GM19238 (cell line): ENCODE measurements at regions not wholly inside any gene's neighbourhood (a gene's known extent, or its start where the extent isn't known, plus 50 kb on each side); places are given as distances from the start of the nearest gene placed in this dataset.
"Not testable (repeated sequence)": the region's sequence is repeated elsewhere in the genome, so short reads cannot be mapped to it uniquely, and the experiment has no call there.

Source experiments
- DNase-seq: peaks from one replicate; pipeline ENCODE4 v3.0.0; 2011; ENCODE audit warnings: low spot score; ENCODE audit not compliant: insufficient read length

DNA sequence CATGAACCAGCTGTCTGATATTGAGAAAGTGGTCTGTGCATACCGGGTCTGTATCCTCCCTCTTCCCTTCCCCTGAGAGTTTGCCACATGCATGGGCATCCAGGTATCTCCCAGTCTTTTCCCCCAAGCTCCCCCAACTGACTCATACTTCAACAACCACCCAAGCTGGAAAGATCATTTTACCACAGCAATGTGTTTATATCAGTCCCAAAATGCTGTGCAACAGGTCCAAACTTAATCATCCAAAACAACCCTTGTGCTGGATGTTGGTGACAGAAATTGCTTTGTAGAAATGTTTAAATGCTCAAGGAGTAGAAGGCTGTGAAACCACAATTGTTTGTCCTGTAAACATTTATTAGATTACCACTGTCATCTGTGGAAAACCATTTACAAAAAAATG, 286.8 kb upstream of the KLF3 start:
- DNase-seq: no peak

DNA sequence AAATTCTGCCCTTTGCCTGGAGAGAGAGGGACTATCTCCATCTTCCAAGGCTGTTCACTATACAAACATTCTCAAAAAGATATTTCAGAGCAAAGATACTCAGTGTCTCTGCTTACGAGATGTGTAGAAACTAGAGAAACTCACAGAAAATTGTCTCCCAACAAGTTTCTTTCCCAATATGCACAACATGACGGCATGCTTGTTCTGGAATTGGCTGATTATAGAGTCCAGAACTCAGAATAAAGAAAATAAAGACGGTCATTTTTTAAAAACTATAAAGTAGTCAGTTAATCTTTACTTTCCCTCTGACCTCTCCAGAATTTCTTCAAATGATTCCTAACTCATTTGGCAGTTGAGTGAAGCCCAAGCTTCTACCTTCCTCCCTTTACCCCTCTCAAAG, 285.5 kb upstream of the KLF3 start:
- no peak for DNase-seq

DNA sequence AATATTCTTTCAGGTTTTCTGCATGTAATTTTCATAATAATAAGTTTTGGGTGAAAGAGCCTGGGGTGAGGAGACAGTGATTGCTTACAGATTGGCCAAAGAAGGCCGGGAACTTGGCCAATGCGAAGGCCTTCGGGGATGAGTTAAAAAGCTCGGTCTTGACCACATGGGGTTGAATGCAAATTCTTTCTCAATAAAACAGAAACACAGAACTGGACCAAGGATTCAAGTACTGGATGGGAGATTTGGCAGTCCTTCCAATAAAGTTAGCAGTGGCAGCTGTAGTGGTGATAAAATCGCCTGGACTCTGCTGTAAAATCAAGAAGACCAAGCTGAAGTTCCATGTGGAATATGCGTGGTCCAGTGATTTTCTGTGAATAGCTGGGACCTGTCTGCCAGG, 282.2 kb upstream of the KLF3 start:
- DNase-seq: no peak

DNA sequence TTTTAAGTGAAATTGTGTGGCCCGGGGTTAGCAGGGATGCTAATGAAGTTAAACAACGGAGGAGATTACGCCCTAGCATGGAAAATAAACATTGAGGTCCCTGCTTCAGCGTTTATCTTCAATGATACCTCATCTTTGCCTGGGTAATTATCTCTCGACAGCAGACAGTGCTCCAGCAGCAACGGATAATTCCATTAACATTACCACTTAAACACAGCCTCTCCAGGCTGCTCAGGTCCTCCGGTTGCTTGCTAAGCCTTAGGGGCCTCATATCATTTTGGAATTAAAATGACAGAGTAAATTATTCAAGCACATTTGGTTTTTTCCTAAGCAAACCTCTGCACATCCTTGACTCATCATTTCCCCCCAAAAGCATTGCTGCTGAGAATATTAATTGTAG, 281.5 kb upstream of the KLF3 start:
- DNase-seq: no peak

DNA sequence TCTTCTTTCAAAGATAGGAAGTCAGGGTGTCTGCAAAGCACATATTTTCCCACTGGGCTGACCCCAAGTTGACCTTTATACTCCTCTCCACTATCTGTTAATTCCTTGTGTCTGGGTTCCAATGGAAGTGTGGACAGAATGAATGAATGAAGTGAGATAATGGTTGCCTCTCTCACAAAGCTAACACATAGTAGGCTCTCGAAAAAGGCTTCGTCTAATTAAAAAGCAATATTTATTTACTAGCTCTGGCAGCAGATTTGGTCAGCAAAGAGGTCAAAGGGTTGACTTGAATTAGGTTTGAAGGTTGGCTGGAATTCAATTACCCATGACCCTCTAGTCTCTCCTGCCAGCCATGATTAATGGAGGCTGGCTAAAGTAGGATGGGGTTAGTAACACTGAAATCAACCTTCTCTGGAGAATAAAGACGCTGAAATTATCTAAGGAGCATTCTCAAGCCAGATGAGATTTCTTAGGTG, 280.3 kb upstream of the KLF3 start:
- no peak for DNase-seq

DNA sequence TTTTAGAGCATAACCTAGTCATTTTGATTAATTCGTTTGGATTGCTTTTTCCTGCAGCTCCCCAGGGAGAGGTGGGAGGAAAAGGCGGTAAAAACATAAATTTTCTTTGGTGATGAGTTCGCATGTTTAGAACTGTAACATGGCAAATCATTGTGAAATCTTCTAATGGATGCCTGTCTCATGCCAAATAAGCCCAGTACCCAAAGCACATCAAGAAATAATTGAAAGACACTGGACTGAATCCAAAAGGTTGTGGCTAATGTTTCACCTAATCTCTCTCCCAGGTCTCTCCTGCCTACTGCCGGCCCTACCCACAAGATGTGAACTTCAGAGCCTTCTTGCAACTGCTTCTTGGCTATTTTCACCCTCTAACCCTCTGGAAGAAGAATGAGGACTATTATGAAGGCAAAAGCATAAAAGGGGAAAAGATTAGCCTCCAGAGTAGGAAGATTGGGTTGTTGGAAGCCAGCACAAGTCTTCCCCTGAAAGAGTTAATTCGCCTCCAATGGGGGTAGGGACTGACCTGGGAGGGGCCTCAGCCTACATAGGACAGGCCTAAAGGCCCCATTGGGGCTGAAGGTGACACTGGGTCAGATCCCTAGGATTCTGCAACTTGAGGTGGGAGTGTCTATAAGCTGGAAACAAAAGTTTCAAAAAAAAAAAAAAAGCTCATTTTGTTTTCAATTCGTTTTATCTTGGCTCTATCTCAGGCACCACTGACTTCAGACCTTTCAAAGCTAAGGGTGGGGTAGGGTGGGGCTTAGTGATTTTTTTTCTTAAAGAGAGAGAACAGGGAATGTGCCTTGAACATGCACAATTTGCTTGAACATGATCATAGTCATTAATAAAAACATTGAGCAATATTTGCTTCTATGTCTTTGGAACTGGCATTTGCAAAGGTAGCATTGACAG, 278.6 kb upstream of the KLF3 start:
- no peak for DNase-seq

DNA sequence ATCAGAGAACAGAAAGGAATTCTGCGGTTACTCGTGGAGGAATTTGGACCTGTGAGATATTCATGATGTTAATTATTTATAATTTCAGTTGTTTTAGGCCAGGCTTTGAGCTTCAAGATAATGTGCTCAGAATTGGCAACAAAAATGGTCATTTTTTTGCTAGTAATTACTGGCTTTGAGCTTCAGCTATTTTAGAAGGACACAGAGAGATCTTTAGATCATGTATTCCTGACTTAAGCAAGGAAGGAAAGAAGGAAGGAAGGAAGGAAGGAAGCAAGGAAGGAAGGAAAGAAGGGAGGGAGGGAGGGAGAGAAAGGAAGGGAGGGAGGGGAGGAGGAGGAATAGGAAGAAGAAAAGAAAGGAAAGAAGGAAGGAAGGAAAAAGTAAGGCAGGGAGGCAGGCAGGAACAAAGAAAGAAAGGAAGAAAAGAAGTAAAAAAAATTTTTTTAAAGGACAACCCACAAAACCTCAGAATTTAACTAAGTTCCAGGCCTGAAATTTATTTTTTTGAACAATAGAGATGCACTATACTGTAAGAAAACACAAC, 277.9 kb upstream of the KLF3 start:
- no peak for DNase-seq

DNA sequence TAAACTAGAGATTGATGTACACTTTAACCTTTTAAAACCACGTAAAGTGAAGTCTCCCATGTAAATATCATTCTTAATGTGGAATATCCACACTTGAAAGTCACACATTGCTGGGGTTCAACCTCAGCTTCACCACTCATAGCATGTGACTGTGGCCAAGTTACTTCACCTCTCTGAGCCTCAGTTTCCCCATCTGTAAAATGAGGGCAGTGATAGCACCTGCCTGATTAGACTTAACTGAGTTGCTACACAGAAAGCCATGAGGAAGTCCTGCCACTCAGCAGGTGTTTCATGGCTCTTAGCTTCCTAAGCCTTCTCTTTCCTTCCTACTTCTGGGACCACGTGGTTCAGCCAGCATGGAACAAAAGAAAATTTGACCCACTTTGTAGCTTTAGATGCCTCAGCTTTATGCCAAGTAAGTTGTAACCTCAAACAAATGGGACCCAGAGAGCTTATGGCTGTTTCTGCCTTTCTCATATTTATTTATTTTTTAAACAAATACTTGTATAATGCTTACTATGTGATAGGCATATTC, 277.3 kb upstream of the KLF3 start:
- DNase-seq: no peak

DNA sequence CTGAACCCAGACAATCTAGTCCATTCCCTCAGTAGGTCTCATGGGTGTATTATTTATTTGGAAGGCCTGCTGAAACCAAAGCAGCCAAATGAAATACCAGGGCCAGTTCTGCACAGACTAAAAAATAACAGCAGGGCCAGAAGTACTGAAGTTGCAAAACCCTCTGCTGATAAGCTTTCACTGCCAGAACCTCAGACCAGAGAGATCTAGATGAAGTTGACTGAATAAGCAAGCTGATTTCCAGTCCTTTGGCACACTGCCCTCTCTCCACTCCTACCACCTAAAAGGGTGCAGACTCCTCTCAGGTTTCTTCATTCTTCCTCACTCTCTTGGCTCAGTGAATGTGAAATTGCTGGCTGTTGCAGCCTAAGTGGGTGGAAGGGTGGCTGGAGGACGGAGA, 276.7 kb upstream of the KLF3 start:
- DNase-seq: no peak

DNA sequence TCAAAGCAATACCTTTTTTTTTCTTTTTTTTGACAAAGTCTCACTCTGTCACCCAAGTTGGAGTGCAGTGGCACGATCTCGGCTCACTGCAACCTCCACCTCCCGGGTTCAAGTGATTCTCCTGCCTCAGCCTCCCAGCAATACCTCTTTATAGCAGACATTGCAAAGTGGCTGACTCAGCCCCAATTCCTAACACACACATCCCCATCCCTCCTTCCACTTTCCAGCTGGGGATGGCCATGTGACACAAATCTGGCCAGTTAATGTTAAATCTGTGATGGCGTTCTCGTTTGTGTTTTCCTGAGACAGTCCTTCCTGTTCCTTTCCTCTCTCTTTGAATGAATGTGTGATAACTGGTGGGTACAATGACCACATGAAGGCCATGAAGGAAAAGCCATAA, 276.2 kb upstream of the KLF3 start:
- DNase-seq: no peak

DNA sequence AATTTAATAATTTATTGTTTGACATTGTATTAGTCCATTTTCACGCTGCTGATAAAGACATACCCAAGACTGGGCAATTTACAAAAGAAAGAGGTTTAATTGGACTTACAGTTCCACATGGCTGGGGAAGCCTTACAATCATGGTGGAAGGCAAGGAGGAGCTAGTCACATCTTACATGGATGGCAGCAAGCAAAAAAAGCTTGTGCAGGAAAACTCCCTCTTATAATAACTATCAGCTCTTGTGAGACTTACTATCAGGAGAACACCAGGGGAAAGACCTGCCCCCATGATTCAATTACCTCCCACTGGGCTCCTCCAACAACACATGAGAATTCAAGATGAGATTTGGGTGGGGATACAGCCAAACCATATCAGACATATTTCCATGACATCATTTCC, 275.1 kb upstream of the KLF3 start:
- not testable (repeated sequence) for DNase-seq

DNA sequence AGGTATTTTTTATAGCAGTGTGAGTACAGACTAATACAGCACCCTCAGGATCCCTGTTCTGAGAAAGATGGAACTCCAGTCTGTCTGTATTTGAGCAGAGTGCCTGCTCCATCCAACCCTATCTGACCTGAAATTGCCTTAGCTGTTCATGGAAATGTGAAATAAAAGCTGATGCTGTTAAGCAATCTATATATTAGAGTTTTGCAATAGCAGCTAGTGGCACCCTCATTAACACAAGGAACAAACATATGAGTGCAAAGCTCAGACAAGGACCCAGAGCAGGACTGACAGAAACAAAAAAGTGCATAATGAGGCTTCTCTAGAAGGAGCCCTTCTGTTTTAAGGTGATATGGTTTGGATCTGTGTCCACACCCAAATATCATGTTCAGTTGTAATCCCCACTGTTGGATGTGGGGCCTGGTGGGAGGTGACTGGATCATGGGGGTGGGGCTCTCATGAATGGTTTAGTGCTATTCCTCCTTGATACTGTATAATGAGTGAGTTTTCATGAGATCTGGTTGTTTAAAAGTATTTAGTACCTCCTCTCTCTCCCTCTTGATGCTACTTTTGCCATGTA, 272.9 kb upstream of the KLF3 start:
- no peak for DNase-seq

DNA sequence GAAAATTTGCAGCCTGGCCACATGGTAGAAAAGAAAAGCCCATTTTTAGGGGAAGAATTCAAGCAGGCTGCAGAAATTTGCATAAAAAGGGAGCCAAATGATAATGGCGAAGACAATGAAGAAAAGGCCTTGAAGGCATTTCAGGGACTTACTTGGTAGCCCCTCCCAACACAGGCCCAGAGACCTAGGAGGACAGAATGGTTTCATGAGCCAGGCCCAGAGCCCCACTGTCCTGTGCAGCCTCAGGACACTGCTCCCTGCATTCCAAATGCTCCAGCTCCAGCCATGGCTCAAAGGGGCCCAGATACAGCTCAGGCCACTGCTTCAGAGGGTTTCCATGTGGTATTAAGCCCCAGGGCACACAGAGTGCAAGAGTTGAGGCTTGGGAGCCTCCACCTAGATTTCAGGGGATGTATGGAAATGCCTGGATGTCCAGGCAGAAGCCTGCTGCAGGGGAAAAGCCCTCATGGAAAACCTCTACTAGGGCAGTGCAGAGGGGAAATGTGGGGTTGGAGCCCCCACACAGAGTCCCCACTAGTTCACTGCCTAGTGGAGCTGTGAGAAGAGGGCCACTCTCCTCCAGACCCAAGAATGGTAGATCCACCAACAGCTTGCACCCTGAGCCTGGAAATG, 271.7 kb upstream of the KLF3 start:
- no peak for DNase-seq

DNA sequence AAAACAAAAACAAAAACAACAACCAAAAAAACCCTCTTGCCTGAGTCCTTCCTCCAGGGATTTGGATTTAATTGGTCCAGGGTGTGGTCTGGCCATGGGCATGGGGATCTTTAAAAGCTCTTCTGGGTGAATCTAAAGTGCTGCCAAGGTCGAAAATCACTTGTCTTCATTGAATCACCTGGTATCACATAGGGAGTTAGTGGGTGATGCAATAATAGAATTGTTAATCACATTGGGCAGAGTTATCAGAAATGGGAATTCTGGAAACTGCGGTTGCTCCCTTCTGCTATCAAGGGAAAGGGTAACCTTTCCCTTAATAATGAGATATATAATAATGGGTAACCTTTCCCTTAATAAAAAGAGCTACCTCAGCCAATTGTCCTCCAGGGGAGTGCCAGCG, 267.9 kb upstream of the KLF3 start:
- no peak for DNase-seq

DNA sequence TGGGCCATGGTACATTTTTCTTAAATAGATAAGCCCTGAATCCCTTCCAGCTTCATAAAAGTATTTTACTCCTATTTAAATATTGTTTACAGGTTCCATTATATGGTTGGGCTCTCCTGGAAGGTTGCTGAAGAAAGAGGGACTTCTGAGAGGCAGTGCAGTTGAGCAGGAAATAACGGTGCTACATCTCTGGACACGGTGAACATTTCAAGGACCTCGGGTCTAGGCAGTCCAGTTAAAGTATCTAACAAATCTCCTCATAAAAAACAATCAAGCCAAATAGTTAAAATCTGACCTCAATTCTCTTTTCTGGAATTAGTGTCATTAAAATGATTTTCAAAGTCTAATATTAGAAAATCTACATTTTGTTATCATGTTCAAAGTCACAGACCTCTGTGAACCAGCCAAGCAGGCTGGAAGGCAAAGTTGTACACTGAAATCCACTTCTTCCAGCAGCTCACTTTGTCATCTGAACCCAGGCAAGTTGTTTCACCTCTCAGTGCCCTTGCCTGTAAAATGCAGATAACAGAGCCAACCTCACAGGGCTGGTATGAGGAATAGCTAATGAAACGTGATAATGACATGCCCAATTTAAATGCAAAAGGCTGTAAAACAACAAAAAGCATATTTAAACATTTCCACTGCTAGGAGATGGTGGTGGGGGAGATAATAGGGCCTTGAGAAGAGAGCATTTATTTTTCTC, 267.0 kb upstream of the KLF3 start:
- no peak for DNase-seq

DNA sequence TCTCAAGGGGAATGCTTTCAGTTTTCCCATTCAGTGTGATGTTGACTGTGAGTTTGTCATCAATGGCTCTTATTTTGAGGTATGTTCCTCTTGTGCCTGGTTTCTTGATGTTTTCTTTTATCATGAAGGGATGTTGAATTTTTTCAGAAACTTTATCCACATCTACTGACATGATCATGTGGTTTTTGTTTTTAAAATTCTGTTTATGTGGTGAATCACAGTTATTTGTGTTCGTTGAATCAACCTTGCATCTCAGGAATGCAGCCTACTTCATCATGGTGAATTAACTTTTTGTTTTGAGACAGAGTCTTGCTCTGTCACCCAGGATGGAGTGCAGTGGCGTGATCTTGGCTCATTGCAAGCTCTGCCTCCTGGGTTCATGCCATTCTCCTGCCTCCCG, 263.1 kb upstream of the KLF3 start:
- no peak for DNase-seq

DNA sequence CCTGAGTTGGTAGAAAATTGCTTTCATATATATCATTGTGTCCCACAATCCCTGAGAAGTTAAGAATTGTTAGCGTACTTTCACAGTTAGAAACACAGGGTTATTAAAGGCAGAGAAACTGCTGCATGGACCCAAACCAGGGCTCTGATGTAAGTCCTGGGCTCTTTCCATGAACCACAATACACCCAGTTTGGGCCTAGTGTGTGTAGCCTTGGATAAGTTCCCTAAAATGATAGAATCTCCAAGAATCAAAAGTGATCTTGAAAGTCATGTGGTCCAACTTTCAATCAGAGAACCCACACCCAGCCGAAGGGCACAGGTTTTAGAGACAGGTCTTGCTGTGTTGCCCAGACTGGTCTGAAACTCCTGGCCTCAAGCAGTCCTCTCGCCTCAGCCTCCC, 257.8 kb upstream of the KLF3 start:
- no peak for DNase-seq

DNA sequence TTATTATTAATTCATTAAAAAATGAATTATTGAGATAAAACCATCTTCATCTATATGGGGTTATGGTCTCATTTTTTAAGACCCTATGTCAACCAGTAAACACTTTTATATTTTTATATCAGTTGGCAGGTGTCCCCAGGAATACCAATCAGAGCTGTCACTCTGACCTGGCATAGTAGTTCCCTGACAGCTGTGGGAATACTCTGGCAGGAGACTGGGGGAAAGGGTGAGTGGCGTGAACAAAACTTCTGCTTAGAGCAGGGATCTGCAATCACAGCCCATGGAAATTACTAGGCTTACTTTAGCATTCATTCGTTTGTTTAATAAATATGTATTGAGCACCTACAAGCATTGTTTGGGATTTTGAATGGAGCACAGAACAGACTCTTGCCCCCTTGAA, 254.1 kb upstream of the KLF3 start:
- DNase-seq: no peak

DNA sequence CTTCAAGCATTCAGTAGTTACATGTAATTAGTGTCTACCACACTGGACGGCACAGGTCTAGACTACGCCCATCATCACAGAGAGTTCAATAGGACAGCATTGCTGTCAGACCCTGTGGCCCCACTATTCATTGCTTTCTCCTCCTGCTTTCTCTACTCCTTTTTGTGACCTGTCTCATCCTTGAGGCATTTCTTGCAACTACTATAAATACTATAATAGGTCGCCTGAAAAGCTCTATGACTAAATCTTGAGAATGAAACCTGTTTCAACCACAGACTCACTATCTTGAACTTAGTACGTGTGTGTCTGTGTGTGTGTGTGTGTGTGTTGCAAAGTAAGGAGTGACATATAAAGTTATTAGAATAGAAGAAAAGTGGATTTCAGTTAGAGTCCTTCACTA, 252.9 kb upstream of the KLF3 start:
- no peak for DNase-seq

DNA sequence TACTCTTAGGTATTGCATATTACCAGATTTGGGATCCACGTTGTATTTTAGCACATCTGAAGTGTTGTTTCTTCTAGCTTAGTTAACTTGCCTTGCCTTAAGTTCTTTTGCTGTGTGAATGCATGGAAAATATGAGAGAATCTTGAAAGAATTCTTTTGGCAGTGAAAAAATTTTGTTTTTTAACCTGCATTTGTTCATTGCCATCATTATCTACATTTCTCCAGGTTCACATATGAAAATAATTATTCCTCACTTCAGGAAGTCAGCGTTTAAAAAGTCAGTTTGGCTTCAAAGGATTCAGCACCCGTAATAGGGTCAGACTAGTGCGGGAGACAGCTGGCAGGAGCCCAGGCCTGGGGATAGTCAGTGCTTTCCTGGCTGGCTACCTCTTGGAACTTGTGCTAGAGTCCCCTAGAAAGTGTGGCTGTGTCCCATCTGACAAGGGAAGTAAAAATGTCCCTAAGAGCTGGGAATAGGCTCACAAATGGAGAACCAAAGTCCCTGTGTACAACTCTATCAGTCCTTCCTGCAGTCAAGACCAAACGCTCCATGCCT, 251.9 kb upstream of the KLF3 start:
- no peak for DNase-seq
